ENCODE measurements at regions not wholly inside any gene's neighbourhood (a gene's known extent, or its start where the extent isn't known, plus 50 kb on each side); places are given as distances from the start of the nearest gene placed in this dataset.
"Not testable (repeated sequence)": the region's sequence is repeated elsewhere in the genome, so short reads cannot be mapped to it uniquely, and the experiment has no call there.

GRCh38 chr6:15089569-15090144 is 156.2 kb upstream of the JARID2 start:
- DNase-seq = no peak

GRCh38 chr6:15090145-15090579 is 155.7 kb upstream of the JARID2 start:
- DNase-seq = no peak

GRCh38 chr6:15090745-15091384 is 155.0 kb upstream of the JARID2 start:
- no peak for DNase-seq

- DNase-seq = no peak
These were observed 148.7 kb upstream of the JARID2 start for GRCh38 chr6:15096894-15097837.

GRCh38 chr6:15101130-15101529 is 144.7 kb upstream of the JARID2 start:
- DNase-seq = no peak

GRCh38 chr6:15102241-15102640 is 143.6 kb upstream of the JARID2 start:
- DNase-seq = no peak

- no peak for DNase-seq
These were observed 138.8 kb upstream of the JARID2 start for GRCh38 chr6:15106958-15107643.

- DNase-seq = no peak
These were observed 138.1 kb upstream of the JARID2 start for GRCh38 chr6:15107644-15108382.

GRCh38 chr6:15108383-15108715 is 137.5 kb upstream of the JARID2 start:
- no peak for DNase-seq

GRCh38 chr6:15109338-15110090 is 136.4 kb upstream of the JARID2 start:
- no peak for DNase-seq

GRCh38 chr6:15110726-15111354 is 135.0 kb upstream of the JARID2 start:
- no peak for DNase-seq

GRCh38 chr6:15111576-15111975 is 134.3 kb upstream of the JARID2 start:
- DNase-seq = not testable (repeated sequence)

- no peak for DNase-seq
These were observed 132.3 kb upstream of the JARID2 start for GRCh38 chr6:15113587-15113986.

- DNase-seq = no peak
These were observed 131.8 kb upstream of the JARID2 start for GRCh38 chr6:15114061-15114460.

- no peak for DNase-seq
These were observed 129.0 kb upstream of the JARID2 start for GRCh38 chr6:15116889-15117288.

- DNase-seq = no peak
These were observed 124.4 kb upstream of the JARID2 start for GRCh38 chr6:15121443-15121842.

GRCh38 chr6:15121977-15122550 is 123.8 kb upstream of the JARID2 start:
- no peak for DNase-seq

GRCh38 chr6:15129887-15130286 is 116.0 kb upstream of the JARID2 start:
- DNase-seq = no peak

GRCh38 chr6:15131234-15131633 is 114.6 kb upstream of the JARID2 start:
- DNase-seq = no peak

GRCh38 chr6:15131651-15132061 is 114.2 kb upstream of the JARID2 start:
- no peak for DNase-seq

GRCh38 chr6:15132167-15132566 is 113.7 kb upstream of the JARID2 start:
- DNase-seq = no peak

Data from stimulated activated CD4-positive, alpha-beta T cell treated with anti-CD3 and anti-CD28 coated beads, Interleukin-1b, Interleukin-23, amount 100 ng/mL, for 48 hours (primary cell).